ENCODE measurements at regions not wholly inside any gene's neighbourhood (a gene's known extent, or its start where the extent isn't known, plus 50 kb on each side); places are given as distances from the start of the nearest gene placed in this dataset.
"Not testable (repeated sequence)": the region's sequence is repeated elsewhere in the genome, so short reads cannot be mapped to it uniquely, and the experiment has no call there.

DNA sequence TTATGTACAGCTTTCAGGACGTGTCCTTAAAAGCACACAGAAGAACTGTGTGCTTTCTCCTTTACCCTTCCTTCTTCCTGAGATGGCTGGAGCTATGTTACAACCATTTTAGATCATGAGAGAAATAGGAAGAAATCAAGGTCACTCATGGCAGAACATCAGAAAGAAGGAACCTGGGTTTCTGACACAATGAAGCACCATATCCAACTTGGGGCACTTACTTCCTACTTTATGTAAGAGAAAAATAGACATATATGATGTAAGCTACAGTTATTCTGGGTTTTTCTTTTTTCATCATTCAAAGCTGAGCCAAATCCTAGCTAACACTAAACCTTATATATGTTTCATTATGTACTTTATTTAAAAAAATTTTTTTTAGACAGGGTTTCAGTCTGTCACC lies 79.5 kb downstream of the FAM161A start:
- DNase-seq = peak in 1 of 2 experiments; percentile 14

GRCh38 chr2:61771904-61772845 lies 81.7 kb downstream of the FAM161A start:
- no peak for DNase-seq

- DNase-seq = no peak
These were observed 83.1 kb downstream of the FAM161A start for GRCh38 chr2:61770746-61771145.

- no peak for DNase-seq
These were observed 83.6 kb downstream of the FAM161A start for GRCh38 chr2:61770298-61770697.

DNA sequence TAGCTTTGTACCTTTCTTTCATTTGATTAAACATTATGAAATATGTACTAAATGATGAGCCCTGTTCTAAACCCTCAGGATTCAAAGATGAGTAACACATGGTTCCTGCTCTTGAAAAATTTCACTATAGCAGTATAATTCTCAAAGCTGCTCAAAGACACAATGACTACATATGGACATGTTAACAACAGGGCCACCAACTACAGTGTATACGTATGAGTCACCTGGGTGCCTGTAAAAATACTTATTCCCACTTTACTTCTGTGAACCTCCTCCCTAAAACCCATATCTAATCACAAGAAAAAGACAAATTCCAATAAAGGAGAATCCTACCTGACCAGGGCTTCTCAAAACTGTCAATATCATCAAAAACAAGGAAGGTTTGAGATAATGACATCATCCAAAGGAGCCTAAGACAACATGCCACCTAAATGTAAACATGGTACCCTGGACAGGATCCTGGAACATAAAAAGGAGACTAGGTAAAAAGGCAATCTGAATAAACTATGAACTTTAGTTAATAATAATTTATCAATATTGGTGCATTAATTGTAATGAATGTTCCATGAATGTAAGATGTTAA lies 84.7 kb downstream of the FAM161A start:
- no peak for DNase-seq

DNA sequence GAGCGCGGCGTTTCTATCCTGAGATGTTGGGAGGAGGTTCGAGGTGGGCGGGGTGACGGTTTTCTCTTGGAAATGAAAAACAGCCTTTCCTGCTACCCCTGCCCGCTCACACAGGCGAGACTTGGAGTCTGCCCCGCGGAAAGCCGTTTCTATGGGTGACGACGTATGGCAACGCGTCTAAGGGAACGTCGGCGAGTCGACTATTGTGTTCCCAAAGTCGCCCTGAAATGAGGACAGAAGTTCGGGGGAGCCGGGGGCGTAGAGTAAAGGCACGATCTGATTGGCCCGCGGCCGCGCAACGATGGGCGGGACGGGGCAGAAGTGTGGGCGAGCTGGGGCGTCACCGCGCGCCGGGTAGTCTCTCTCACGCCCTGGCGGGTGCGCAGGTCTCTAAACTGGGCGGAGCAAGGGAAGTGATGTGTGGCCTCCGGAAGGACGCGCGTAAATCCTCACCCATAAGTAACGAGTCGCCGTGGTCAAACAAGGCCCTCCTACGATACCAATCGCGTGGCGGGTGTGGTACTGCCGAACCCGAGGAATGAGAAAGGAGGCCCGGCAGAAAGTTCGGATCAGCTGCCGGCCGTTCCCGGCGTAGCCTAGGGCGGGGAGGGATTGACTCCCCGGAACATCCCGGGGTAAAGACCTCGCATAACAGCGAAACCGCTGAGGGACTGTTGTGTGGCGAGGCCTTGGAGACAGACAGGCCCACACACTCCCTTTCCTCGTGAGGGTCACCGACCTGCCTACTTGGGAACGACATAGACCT lies 89.6 kb downstream of the FAM161A start:
- peak; percentile 98 to 99 for DNase-seq

- peak; percentile 81 for DNase-seq
These were observed 90.2 kb downstream of the FAM161A start for GRCh38 chr2:61763605-61764034.

DNA sequence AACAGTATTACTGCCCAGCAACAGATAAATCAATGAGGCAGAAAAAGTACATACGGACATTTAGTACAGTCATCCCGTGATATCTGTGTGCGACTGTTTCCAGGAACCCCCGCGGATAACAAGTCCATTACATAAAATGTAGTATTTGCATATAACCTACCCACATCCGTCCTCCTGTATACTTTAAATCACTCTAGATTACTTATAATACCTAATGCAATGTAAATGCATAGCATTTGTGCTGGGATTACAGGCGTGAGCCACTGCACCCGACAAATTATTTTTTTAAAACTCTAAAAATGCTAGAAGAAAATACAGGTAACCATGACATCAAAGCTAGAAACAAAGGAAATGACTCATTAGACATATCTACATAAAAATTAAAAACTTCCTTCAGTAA lies 91.6 kb downstream of the FAM161A start:
- no peak for DNase-seq

DNA sequence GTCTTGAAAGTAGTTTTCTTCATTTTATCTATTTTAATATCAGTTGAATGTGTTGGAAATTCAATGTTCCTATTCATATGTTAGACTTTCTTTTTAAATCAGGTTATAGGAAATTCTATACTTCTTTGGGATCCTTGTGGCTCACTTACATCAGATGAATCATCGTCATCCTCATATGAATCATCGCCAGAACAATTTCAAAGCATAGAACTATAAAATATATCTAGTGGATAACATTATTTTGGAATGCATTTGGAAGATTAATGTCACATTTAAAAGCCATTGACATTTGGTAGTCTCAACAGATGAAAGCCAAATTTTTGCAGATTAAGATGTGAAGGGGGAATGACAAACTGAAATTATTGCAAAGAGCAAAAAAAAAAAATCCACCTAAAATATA lies 94.1 kb downstream of the FAM161A start:
- no peak for DNase-seq

- DNase-seq = peak; percentile 4 to 15
These were observed 94.9 kb downstream of the FAM161A start for GRCh38 chr2:61759005-61759404.

DNA sequence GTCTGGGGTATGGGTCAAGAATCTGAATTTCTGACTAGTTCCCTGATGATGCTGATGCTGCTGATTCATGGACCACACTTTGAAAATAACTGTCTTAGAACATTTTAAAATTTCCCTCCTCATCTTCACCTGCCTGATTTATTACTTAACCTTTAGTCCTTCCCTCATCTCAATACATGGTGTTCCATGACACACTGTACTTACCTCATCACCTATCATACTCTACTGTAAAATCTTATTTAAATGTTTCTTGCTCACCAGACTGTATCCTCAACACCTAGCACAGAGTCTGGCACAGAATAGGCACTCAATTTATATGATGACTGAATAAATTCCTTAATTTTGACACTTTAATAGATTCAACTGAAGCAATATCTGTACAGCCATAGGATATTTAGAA lies 95.7 kb downstream of the FAM161A start:
- no peak for DNase-seq

DNA sequence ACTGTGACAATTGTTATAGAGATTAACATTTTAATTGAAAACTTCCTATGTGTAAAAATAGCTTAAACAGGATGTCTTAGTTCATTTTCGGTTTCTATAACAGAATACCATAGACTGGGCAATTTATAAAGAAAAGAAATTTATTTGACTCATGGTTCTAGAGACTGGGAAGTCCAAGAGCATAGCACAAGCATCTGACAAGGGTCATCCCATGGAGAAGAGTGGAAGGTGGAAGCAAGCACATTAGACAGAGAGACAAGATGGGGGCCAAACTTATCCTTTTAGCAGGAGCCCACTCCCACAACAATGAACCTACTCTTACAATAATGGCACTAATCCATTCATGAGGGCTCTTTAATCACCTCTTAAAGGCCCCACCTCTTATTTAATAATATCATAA lies 100.3 kb downstream of the FAM161A start:
- no peak for DNase-seq

GRCh38 chr2:61750624-61751023 lies 103.2 kb downstream of the FAM161A start:
- DNase-seq = no peak

DNA sequence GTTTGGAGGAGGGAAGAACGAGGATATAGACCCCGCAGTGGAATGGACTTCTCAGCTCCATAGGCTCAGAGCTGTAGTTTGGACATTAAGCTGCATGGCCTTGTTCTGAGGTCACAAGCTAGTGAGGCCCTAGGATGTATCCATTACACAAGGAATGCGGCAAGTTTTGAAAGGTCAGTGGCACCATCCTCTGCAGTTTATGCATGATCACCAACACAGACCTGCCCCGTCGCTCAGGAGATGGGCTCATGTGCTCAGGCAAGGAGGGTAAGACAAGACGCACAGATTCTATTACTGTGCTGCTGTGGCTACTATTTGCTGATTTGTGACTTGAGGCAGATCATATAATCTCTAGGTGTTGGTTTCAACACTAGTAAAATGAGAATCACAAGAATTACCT lies 110.9 kb downstream of the FAM161A start:
- no peak for DNase-seq

- no peak for DNase-seq
These were observed 116.0 kb downstream of the FAM161A start for GRCh38 chr2:61737841-61738240.

DNA sequence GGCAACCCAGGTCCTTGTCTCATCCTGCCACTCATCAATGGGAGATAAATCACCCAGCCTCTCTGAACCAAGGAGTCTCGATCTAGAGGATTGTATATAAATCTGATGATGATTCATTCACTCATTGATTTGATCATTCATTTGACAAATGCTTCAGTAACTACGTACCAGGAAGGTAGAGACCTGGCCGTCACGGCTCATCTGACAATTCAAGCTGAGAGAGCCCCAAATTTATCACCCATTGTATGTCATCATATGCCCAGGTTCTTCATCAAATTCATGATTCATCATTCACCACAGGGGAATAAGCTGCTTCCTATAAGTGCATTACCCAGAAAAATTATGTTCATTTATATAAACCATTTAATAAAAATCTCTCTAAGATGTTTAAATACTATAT lies 116.9 kb downstream of the FAM161A start:
- no peak for DNase-seq

DNA sequence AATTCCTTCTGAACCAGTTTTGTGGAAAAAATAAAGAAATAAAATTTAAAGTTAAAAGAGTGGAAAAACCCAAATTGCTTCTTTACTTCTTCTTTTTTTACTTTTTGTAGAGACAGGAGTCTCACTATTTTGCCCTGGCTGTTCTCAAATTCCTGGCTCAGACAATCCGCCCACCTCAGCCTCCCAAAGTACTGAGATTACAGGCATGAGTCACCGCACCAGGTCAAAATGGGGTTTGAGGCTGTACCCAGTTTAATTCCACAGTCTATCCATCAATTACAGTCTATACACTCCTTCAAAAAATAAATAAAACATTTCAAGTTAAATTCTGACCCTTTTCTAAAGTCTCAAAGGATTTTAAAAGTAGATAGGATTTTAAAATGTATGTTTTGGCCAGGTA lies 120.3 kb downstream of the FAM161A start:
- no peak for DNase-seq

DNA sequence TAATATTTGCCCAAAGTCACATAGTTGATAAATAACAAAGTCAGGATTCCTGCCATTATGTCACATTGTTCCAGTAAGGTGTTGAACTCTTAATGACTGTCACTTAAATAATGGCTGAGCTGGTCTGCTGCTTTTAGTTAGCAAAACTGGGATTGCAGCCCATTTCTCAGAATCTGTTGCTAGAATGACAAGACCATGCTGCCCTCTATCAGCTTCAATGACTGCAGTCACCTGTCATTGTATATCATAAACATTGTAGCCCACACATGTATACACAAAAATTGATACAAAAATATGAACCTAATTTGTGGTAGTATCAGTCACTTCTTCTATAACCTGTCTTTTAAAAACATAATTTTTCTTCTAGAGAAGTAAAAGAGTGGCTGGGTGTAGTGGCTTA lies 121.1 kb downstream of the FAM161A start:
- no peak for DNase-seq

GRCh38 chr2:61727746-61728145 lies 126.1 kb downstream of the FAM161A start:
- DNase-seq = no peak

- DNase-seq = no peak
These were observed 127.2 kb downstream of the FAM161A start for GRCh38 chr2:61726456-61727209.

- not testable (repeated sequence) for DNase-seq
These were observed 130.5 kb downstream of the FAM161A start for GRCh38 chr2:61723364-61723763.

DNA sequence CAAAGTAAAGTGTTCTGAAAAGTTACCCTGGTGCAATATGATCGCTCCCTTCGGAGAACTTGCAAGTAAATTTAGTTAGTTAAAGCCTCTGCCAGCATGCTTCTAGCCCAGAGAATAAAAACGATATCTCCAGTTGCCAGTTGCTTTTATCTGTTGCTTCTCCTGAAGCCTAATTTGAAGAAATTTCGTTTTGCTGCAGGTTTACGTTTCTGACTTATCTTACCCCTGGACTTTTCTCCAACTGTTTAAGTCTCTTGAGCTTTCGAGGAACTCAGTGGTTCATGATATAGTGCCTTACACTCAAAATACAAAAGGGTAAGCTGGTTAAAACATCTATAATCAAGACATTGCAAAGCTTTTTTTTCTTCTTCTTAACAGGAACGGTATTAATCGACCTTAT lies 131.1 kb downstream of the FAM161A start:
- no peak for DNase-seq

- no peak for DNase-seq
These were observed 131.5 kb downstream of the FAM161A start for GRCh38 chr2:61722318-61722717.

All from Kasumi-1 (cell line).